ENCODE measurements at regions not wholly inside any gene's neighbourhood (a gene's known extent, or its start where the extent isn't known, plus 50 kb on each side); places are given as distances from the start of the nearest gene placed in this dataset.
"Not testable (repeated sequence)": the region's sequence is repeated elsewhere in the genome, so short reads cannot be mapped to it uniquely, and the experiment has no call there.

DNA sequence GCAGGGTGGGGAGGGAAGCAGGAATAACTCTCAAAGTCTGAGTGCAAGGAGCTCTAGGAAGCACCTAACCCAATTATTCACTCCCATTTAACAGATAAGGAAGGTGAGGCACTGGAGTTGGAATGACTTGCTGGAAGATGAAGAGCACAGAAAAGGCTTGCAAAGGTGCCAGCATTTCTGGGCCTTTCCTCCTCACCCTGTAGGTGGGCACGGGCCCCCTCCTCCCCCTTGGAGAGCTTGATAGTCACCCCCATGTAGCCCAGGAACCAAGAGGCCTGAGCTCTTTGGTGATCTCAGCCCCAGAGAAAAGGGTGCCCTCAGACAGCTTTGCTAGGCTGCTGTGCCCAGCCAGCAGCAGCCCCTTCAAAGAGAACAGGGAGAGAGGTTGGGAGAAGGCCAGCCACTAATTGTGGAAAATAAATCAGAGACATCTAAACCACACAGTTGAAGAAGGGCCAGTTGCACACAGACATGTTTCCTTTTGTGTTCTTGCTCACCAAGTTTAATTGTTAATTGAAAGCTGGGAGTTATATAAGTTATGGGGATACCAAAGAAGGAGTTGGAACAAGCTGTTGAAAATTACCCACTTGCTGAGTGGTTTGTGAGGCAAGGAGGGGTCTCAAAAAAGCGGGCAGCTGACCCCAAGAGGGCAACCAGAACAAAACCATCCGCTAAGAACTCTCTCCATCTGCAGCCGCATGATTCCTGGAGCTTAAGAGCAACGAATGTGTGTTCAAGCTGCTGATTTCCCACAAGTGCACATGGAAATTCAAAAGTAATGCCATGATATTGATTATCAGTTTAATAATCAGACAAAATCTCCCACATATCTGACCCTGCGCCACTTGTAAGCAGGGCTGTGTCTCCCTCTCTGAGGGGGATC lies 77.0 kb downstream of the MRPL14 start:
- no peak for DNase-seq

DNA sequence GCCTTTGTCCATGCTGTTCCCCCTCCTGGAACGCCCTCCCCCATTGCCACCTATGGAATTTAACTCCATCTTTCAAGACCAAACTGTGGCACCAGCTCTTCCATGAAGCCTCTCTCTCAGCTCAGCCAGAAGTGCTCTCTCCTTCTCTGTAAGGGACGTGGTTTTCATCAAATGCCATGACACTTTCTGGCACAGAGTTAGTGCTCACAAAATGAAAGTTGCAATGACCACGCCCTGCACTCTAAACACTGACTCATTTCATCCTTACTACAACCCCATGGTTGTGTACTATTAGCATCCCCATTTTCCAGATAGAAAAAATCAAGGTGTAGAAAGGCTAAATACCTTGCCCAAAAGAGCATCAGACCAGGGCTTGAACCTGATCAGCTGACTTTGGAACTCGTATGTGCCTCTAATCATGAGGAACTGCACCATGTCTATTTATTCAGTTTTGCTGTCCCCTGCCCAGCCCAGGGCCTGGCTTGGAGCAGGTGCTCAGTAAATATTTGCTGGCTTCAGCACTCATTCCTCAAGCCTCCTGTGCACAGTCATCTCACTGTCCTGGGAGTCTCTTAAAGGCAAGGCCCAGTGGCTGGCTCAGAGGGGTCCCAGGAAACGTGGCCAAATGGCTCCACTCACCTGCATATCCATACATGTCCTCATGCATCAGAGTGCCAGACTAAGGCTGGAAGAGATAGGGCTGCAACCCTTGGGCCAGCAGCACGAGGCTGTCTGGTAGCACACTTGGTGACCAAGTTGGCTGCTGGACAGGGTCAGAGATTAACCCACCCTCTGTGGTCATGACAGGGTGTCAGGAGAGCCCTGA lies 77.9 kb downstream of the MRPL14 start:
- DNase-seq, result peak; percentile 54

GRCh38 chr6:44048277-44048676 lies 79.0 kb downstream of the MRPL14 start:
- no peak for DNase-seq

DNA sequence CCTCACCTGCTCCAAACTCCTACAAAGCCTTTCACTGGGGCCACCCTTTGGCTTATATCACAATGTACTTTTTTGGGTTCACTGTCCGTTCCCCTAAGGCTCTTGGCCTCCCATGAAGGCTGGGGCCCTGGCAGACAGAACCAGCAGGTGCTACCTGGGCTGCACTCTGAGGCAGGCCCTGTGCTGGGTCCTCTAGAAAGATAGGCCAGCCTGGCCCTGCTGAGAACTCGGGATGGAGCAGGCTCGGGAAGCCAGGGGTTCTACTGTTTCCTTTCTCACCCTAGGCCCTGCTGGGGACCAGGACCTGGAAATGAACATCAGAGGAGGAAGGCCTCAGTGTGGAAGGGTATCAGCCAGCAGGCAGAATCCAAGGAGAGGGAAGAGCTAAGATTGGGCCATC lies 79.5 kb downstream of the MRPL14 start:
- DNase-seq, result no peak

DNA sequence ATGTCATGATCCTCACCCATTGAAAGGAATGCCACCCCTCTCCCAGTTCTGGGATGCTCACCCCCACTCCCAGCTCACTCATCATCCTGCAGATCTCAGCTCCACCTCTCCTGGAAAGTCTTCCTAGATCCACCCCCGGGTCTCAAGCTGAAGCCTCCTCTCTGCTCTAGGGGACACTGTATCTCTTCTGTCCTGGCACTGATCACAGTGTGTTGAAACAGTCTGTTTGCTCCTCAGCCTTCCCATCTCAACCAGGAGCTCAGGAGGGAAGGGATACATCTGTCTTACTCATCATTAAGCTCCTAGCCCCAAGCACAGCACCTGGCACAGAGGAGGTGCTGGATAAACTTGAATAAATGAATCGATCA lies 80.1 kb downstream of the MRPL14 start:
- DNase-seq, result no peak

GRCh38 chr6:44046516-44047178 lies 80.6 kb downstream of the MRPL14 start:
- DNase-seq, result no peak

DNA sequence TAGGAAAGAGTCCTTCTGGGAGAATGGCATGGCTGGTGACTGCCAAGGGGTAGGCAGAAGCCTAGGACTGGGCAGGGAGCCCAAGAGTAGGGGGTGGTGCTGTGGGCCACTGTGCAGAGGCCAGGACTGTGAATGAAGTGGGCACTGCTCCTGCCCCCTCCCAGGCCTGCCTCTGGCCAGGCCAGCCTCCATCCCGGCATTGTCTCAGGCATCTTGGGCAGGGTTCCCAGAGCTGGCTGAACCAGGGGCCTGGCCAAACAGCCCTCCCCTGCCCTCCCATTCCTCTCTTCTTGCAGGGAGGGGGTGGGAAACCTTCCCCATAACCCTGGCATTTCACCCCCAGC lies 81.6 kb downstream of the MRPL14 start:
- no peak for DNase-seq

GRCh38 chr6:44044940-44045671 lies 82.1 kb downstream of the MRPL14 start:
- DNase-seq, result no peak

DNA sequence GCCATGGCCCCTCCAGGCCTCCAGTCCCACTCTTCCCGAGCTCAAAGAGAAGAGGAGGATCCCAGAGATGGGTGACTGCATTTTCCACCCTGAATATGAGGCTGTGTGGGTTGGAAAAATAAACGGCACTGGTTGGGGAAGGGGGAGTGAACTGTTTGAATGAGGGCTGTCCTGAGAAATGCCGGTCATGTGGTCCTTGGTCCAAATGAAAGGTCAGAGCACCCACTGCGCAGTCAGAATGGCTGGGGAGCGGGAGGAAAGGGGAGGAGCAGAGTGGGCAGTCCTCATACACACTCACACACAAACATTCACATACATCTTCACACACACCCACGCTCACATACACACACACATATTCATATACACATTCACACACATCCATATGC lies 83.1 kb downstream of the MRPL14 start:
- DNase-seq, result no peak

GRCh38 chr6:44043479-44044153 lies 83.6 kb downstream of the MRPL14 start:
- DNase-seq, result no peak

GRCh38 chr6:44042989-44043478 lies 84.2 kb downstream of the MRPL14 start:
- DNase-seq, result no peak

DNA sequence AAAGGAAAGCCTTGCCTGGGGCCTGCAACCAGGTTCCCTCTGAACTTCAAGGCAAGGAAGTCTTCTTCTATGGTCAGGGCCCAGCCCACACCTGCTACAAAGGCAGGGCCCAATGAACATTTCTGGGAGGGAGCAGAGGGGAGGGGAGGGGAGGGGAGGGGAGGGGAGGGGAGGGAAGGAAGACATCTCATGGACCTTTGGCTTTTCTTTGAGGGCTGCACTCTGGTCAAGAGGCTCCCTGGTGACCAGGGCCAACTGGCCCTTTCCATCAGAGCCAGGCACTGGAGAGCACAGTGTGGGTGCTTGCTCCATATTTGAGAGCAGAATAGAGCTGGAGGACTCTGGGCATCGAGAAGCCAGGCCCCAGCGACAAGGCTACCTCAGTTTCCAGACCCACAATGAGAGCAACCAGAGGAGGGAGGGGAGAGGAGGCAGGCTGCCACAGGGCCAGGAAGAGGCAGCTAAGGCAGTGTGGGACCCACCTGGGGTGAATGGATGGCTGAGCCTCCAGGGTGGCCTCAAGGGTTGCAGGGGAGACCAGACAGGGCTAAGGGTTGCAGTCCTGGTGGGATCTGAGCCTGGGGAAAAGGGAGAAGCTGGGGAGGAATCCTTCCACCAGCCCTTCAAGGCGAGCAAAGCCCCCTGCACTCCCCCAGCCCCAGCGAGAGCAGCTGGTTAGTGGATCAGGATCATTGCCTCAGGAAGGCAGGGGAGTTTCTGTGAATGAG lies 84.8 kb downstream of the MRPL14 start:
- DNase-seq, result no peak

GRCh38 chr6:44041461-44042260 lies 85.6 kb downstream of the MRPL14 start:
- DNase-seq, result no peak

DNA sequence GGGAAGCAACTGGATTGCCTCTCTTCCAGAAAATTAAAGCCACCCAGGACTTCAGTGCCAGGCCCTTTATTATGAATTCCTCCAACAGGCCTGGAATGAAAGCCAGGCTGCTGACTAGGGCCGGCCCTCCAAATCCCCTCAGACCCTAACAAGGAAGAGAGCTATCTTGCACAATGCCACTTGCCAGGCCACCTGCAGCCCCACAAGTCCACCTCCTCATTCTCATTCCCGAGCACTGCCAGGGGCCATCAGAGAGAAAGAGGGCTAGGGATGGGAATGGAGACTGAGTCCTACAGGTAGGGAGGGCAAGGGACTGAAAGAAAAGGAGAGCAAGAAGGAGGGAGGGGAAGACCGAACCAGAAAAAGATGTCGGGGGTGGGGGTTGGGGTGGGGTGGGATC lies 86.5 kb downstream of the MRPL14 start:
- no peak for DNase-seq

GRCh38 chr6:44039839-44040350 lies 87.4 kb downstream of the MRPL14 start:
- DNase-seq, result no peak

GRCh38 chr6:44039191-44039719 lies 88.0 kb downstream of the MRPL14 start:
- DNase-seq, result no peak

- no peak for DNase-seq
Observed at GRCh38 chr6:44038543-44039065, 88.6 kb downstream of the MRPL14 start.

DNA sequence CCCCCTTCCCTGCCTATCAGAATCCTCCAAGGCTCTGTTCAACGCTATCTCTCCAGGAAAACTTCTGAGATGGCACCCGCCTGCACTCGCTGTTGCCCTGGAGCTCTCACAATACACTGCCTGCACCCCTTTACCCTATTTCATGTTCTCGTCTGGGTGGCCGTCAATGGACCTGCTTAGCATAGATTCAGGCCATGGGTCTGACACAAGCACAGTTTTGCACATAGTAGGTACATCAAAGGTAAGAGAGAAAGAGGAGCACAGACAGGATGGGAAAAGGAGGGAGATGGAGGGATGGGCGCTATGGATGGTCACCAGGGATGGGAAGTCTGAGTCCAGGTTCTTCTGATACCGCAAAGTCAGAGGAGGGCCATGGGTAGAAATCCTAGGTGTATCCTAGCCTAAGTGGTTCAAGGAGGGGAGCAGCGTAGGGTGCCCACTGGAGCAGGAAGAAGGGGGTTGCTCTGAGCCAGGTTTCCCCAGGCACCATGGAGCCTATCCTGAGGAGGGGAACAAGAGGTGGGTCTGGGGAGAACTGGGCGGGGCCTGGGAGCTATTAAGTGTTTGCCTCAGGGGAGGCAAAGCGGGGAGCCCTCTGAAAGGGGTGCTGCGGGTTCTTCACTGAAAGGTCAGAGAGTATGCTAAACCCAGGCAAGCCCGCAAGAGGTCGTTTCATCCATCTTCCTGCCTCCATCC lies 89.3 kb downstream of the MRPL14 start:
- DNase-seq, result no peak

GRCh38 chr6:44037276-44037675 lies 90.0 kb downstream of the MRPL14 start:
- not testable (repeated sequence) for DNase-seq
